GM23248 (cell line): ENCODE measurements at regions not wholly inside any gene's neighbourhood (a gene's known extent, or its start where the extent isn't known, plus 50 kb on each side); places are given as distances from the start of the nearest gene placed in this dataset.

Source experiments
- DNase-seq: peaks from one replicate; pipeline ENCODE4 v3.0.0-alpha.2; 2015
- H2AFZ ChIP-seq: fragments of 200-600 bp; sonication (generic); 2 replicates; pipeline ENCODE4 v1.6.1; 2016; ENCODE audit warnings: antibody characterized with exemption
- H3F3A ChIP-seq: fragments of 200-600 bp; sonication (generic); 2 replicates; pipeline ENCODE4 v1.6.1; 2016; ENCODE audit warnings: mild to moderate bottlenecking, antibody characterized with exemption, mixed run types; ENCODE audit not compliant: insufficient read depth
- H3K27ac ChIP-seq: fragments of 200-600 bp; sonication (generic); 2 replicates; pipeline ENCODE4 v1.5.1; 2016; ENCODE audit warnings: mild to moderate bottlenecking
- H3K27me3 ChIP-seq: fragments of 200-600 bp; sonication (generic); replicated peaks from 2 replicates; pipeline ENCODE4 v1.6.1; 2016; ENCODE audit warnings: mild to moderate bottlenecking; ENCODE audit not compliant: insufficient read depth
- H3K36me3 ChIP-seq: fragments of 200-600 bp; sonication (generic); 2 replicates; pipeline ENCODE4 v1.6.1; 2016; ENCODE audit warnings: low read depth, mild to moderate bottlenecking
- H3K4me1 ChIP-seq: fragments of 200-600 bp; sonication (generic); 2 replicates; pipeline ENCODE4 v1.6.1; 2016; ENCODE audit warnings: mild to moderate bottlenecking; ENCODE audit not compliant: insufficient read depth
- H3K4me2 ChIP-seq: fragments of 200-600 bp; sonication (generic); one replicate; pipeline ENCODE4 v1.6.1; 2016; ENCODE audit warnings: mild to moderate bottlenecking; ENCODE audit not compliant: unreplicated experiment
- H3K4me3 ChIP-seq: fragments of 200-600 bp; sonication (generic); 2 replicates; pipeline ENCODE4 v1.5.1; 2016; ENCODE audit warnings: mild to moderate bottlenecking
- H3K79me2 ChIP-seq: fragments of 200-600 bp; sonication (generic); 2 replicates; pipeline ENCODE4 v1.6.1; 2016; ENCODE audit warnings: mild to moderate bottlenecking; ENCODE audit not compliant: insufficient read depth
- H3K9ac ChIP-seq: fragments of 200-600 bp; sonication (generic); 2 replicates; pipeline ENCODE4 v1.6.1; 2016; ENCODE audit warnings: mild to moderate bottlenecking
- H3K9me2 ChIP-seq: fragments of 200-600 bp; sonication (generic); 2 replicates; pipeline ENCODE4 v1.6.1; 2016; ENCODE audit warnings: mixed run types, mild to moderate bottlenecking, moderate library complexity; ENCODE audit not compliant: insufficient read depth
- H3K9me3 ChIP-seq: fragments of 200-600 bp; sonication (generic); one replicate; pipeline ENCODE4 v1.6.1; 2017; ENCODE audit warnings: low read depth
- H4K20me1 ChIP-seq: fragments of 200-600 bp; sonication (generic); 2 replicates; pipeline ENCODE4 v1.6.0; 2016; ENCODE audit not compliant: insufficient read depth
- EZH2 ChIP-seq: fragments of 200-600 bp; sonication (generic); IDR thresholded peaks from 2 replicates; pipeline ENCODE4 v1.6.1; 2018; ENCODE audit warnings: antibody characterized with exemption, mild to moderate bottlenecking; ENCODE audit not compliant: insufficient read depth, poor library complexity, severe bottlenecking
- EZH2phosphoT487 ChIP-seq: fragments of 200-600 bp; sonication (generic); IDR thresholded peaks from 2 replicates; pipeline ENCODE4 v1.6.1; 2018; ENCODE audit warnings: antibody characterized with exemption, moderate library complexity, mild to moderate bottlenecking, low read depth; ENCODE audit not compliant: insufficient read depth
- WGBS, 2 experiments: methylation state at CpG; one replicate each; pipeline ENCODE4 v1.1.6; 2015 to 2017; ENCODE audit warnings: low lambda C conversion rate in 2 of 2, low coverage in 1 of 2; ENCODE audit errors: missing lambda C conversion rate in 2 of 2; 5-methylcytosine and 5-hydroxymethylcytosine counted together
- in situ Hi-C: fragments of 300-500 bp; cut with MboI; formaldehyde crosslinking; loops from 2 replicates; pipeline ENCODE4 v1.15.0; 2020

GRCh38 chr17:53740312-53740711 is 82.4 kb upstream of the KIF2B start:
- WGBS, 2 experiments, result 23 to 29% methylated on average over 1 of the region's 1 CpG
- in situ Hi-C loops, result no loop called here
- no peaks in the 10 kb centered on the region for H3K79me2 ChIP-seq
- no peak overlapping the region for H3K9ac ChIP-seq
- H3K27ac ChIP-seq, result no peak overlapping the region
- H3F3A ChIP-seq, result no peaks in the 10 kb centered on the region
- TF ChIP-seq EZH2 (no peak), EZH2phosphoT487 (no peak)
- H3K4me1 ChIP-seq, result no peaks in the 10 kb centered on the region
- no peak for DNase-seq
- no peak overlapping the region for H3K4me2 ChIP-seq
- no peaks in the 10 kb centered on the region for H4K20me1 ChIP-seq
- no peaks in the 10 kb centered on the region for H3K9me3 ChIP-seq
- H3K9me2 ChIP-seq, result no peaks in the 10 kb centered on the region
- H2AFZ ChIP-seq, result no peak overlapping the region
- no peaks in the 10 kb centered on the region for H3K36me3 ChIP-seq
- no peaks in the 10 kb centered on the region for H3K27me3 ChIP-seq
- no peak overlapping the region for H3K4me3 ChIP-seq

GRCh38 chr17:53736516-53737240 is 86.0 kb upstream of the KIF2B start:
- no peaks in the 10 kb centered on the region for H3K36me3 ChIP-seq
- H2AFZ ChIP-seq, result no peak overlapping the region
- WGBS, 2 experiments, result 4 to 9% methylated on average over 5 of the region's 5 CpGs
- no peaks in the 10 kb centered on the region for H3K4me1 ChIP-seq
- no peak overlapping the region for H3K4me2 ChIP-seq
- in situ Hi-C loops, result no loop called here
- H3K9me2 ChIP-seq, result no peaks in the 10 kb centered on the region
- no peaks in the 10 kb centered on the region for H3F3A ChIP-seq
- no peak overlapping the region for H3K27ac ChIP-seq
- no peak for DNase-seq
- no peaks in the 10 kb centered on the region for H4K20me1 ChIP-seq
- H3K9me3 ChIP-seq, result no peaks in the 10 kb centered on the region
- TF ChIP-seq EZH2, result no peak
- TF ChIP-seq EZH2phosphoT487, result no peak
- no peaks in the 10 kb centered on the region for H3K79me2 ChIP-seq
- H3K27me3 ChIP-seq, result no peaks in the 10 kb centered on the region
- no peak overlapping the region for H3K4me3 ChIP-seq
- H3K9ac ChIP-seq, result no peak overlapping the region

GRCh38 chr17:53724726-53725125 is 98.0 kb upstream of the KIF2B start:
- H3K4me2 ChIP-seq, result no peak overlapping the region
- no peaks in the 10 kb centered on the region for H3K79me2 ChIP-seq
- in situ Hi-C loops, result no loop called here
- H3K36me3 ChIP-seq, result no peaks in the 10 kb centered on the region
- no peaks in the 10 kb centered on the region for H4K20me1 ChIP-seq
- H3K4me1 ChIP-seq, result peaks cover 13% of the 10 kb centered on the region
- H3K27ac ChIP-seq, result no peak overlapping the region
- 30 to 36% methylated on average over 1 of the region's 1 CpG for WGBS, 2 experiments
- H3K4me3 ChIP-seq, result no peak overlapping the region
- H3K27me3 ChIP-seq, result no peaks in the 10 kb centered on the region
- peaks cover 8% of the 10 kb centered on the region for H3F3A ChIP-seq
- H3K9me3 ChIP-seq, result no peaks in the 10 kb centered on the region
- DNase-seq, result peak; percentile 2
- H3K9ac ChIP-seq, result no peak overlapping the region
- H3K9me2 ChIP-seq, result peaks cover 4% of the 10 kb centered on the region; the same call in 1 of the 2 replicates
- TF ChIP-seq EZH2phosphoT487 (no peak), EZH2 (no peak)
- no peak overlapping the region for H2AFZ ChIP-seq

- Histone ChIP-seq H3K4me2 (peak overlapping the region; percentile 34), H3K9ac (no peak overlapping the region), H4K20me1 (no peaks in the 10 kb centered on the region), H3K9me3 (no peaks in the 10 kb centered on the region), H3K79me2 (no peaks in the 10 kb centered on the region), H3K27me3 (no peaks in the 10 kb centered on the region), H3K4me3 (no peak overlapping the region; the same call in 1 of the 2 replicates), H3K9me2 (peaks cover 4% of the 10 kb centered on the region; the same call in 1 of the 2 replicates), H3K4me1 (peaks cover 13% of the 10 kb centered on the region), H3K27ac (no peak overlapping the region), H3K36me3 (no peaks in the 10 kb centered on the region), H3F3A (peaks cover 8% of the 10 kb centered on the region), H2AFZ (no peak overlapping the region)
- TF ChIP-seq EZH2 (no peak), EZH2phosphoT487 (0 out of 2 replicates have a peak, but pooled peaks have one; percentile 42)
- DNase-seq, result peak; percentile 93
- in situ Hi-C loops, result no loop called here
- 7 to 13% methylated on average over 2 of the region's 2 CpGs for WGBS, 2 experiments
Observed at GRCh38 chr17:53722407-53722806, 100.3 kb upstream of the KIF2B start.
